Osteoblast (primary cell): ENCODE measurements at regions not wholly inside any gene's neighbourhood (a gene's known extent, or its start where the extent isn't known, plus 50 kb on each side); places are given as distances from the start of the nearest gene placed in this dataset.
A peak's percentile ranks its signal among the peaks of the same experiment; 100 is the strongest.

Source experiments
- DNase-seq: peaks from one replicate; pipeline ENCODE4 v3.0.0; 2011; ENCODE audit warnings: low spot score, mixed read lengths; ENCODE audit not compliant: insufficient read length; ENCODE audit errors: missing footprints
- H2AFZ ChIP-seq: 2 replicates; pipeline ENCODE4 v1.6.0; 2011; ENCODE audit warnings: mild to moderate bottlenecking, low read length
- H3K27ac ChIP-seq: 2 replicates; pipeline ENCODE4 v1.5.1; 2011; ENCODE audit warnings: mild to moderate bottlenecking, low read depth, low read length, moderate library complexity
- H3K27me3 ChIP-seq: 2 replicates; pipeline ENCODE4 v1.6.0; 2012; ENCODE audit warnings: mild to moderate bottlenecking, control low read depth, inconsistent platforms, low read length, moderate library complexity; ENCODE audit not compliant: insufficient read depth
- H3K36me3 ChIP-seq: 2 replicates; pipeline ENCODE4 v1.5.1; 2011; ENCODE audit warnings: mild to moderate bottlenecking, low read length, control low read depth, moderate library complexity; ENCODE audit not compliant: insufficient read depth
- H3K4me1 ChIP-seq: 2 replicates; pipeline ENCODE4 v1.5.1; 2011; ENCODE audit warnings: mild to moderate bottlenecking, low read length, control low read depth, moderate library complexity; ENCODE audit not compliant: insufficient read depth
- H3K4me2 ChIP-seq: 2 replicates; pipeline ENCODE4 v1.6.0; 2011; ENCODE audit warnings: mild to moderate bottlenecking, low read length; ENCODE audit not compliant: insufficient read depth
- H3K4me3 ChIP-seq: fragments of 200-600 bp; sonication (generic); 3 replicates; pipeline ENCODE4 v1.5.1; 2012; ENCODE audit warnings: mild to moderate bottlenecking, low read length, inconsistent platforms; ENCODE audit not compliant: insufficient read depth
- H3K79me2 ChIP-seq: 2 replicates; pipeline ENCODE4 v1.6.0; 2012; ENCODE audit warnings: mild to moderate bottlenecking, low read length, control low read depth, inconsistent platforms; ENCODE audit not compliant: insufficient read depth
- H3K9me3 ChIP-seq: 2 replicates; pipeline ENCODE4 v1.5.1; 2011; ENCODE audit warnings: low read depth, low read length, control low read depth
- H4K20me1 ChIP-seq: 2 replicates; pipeline ENCODE4 v1.6.0; 2012; ENCODE audit warnings: mild to moderate bottlenecking, low read length, control low read depth; ENCODE audit not compliant: insufficient read depth
- TF ChIP-seq, protein P1 (sequence below): IDR thresholded peaks from 2 replicates; pipeline ENCODE4 v1.5.1; 2011; ENCODE audit warnings: mild to moderate bottlenecking, low read depth, low read length, moderate library complexity; ENCODE audit errors: extremely low read depth

GRCh38 chr3:190746986-190747385 lies 115.5 kb downstream of the GMNC start:
- H3K27ac ChIP-seq, result no peak overlapping the region
- DNase-seq, result no peak
- H3K36me3 ChIP-seq, result no peaks in the 10 kb centered on the region
- TF ChIP-seq, protein P1, sequence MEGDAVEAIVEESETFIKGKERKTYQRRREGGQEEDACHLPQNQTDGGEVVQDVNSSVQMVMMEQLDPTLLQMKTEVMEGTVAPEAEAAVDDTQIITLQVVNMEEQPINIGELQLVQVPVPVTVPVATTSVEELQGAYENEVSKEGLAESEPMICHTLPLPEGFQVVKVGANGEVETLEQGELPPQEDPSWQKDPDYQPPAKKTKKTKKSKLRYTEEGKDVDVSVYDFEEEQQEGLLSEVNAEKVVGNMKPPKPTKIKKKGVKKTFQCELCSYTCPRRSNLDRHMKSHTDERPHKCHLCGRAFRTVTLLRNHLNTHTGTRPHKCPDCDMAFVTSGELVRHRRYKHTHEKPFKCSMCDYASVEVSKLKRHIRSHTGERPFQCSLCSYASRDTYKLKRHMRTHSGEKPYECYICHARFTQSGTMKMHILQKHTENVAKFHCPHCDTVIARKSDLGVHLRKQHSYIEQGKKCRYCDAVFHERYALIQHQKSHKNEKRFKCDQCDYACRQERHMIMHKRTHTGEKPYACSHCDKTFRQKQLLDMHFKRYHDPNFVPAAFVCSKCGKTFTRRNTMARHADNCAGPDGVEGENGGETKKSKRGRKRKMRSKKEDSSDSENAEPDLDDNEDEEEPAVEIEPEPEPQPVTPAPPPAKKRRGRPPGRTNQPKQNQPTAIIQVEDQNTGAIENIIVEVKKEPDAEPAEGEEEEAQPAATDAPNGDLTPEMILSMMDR, result no peak
- no peaks in the 10 kb centered on the region for H3K27me3 ChIP-seq
- H3K9me3 ChIP-seq, result no peaks in the 10 kb centered on the region
- H4K20me1 ChIP-seq, result no peaks in the 10 kb centered on the region
- H3K4me1 ChIP-seq, result peaks cover 5% of the 10 kb centered on the region
- H3K4me3 ChIP-seq, result no peak overlapping the region
- no peak overlapping the region for H3K4me2 ChIP-seq
- no peaks in the 10 kb centered on the region for H3K79me2 ChIP-seq
- H2AFZ ChIP-seq, result peak overlapping the region; percentile 73

- H3K27me3 ChIP-seq, result no peaks in the 10 kb centered on the region
- no peak for DNase-seq
- H3K4me1 ChIP-seq, result peaks cover 5% of the 10 kb centered on the region
- no peaks in the 10 kb centered on the region for H3K9me3 ChIP-seq
- no peaks in the 10 kb centered on the region for H4K20me1 ChIP-seq
- H3K79me2 ChIP-seq, result no peaks in the 10 kb centered on the region
- H3K4me2 ChIP-seq, result no peak overlapping the region
- TF ChIP-seq, protein P1, result no peak
- peak overlapping the region; percentile 73 for H2AFZ ChIP-seq
- no peaks in the 10 kb centered on the region for H3K36me3 ChIP-seq
- no peak overlapping the region for H3K4me3 ChIP-seq
- H3K27ac ChIP-seq, result no peak overlapping the region
Observed at GRCh38 chr3:190746531-190746930, 116.0 kb downstream of the GMNC start.

DNA sequence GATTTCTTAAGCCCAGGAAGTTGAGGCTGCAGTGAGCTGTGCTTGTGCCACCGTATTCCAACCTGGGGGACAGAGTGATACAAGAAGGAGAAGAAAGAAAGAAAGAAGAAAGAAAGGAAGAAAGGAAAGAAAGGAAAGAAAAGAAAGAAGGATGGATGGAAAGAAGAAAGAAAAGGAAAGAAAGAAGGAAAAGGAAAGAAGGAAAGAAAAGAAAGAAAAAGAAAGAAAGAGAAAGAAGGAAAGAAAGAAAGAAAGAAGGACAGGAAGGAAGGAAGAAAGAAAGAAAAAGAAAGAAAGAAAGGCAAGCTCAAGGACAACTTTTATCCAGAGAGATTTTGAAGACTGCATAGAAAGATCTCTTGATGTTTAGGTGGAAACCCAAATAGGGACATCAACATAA lies 120.7 kb downstream of the GMNC start:
- H3K4me1 ChIP-seq, result peaks cover 5% of the 10 kb centered on the region
- H3K79me2 ChIP-seq, result no peaks in the 10 kb centered on the region
- no peak overlapping the region for H3K27ac ChIP-seq
- no peaks in the 10 kb centered on the region for H3K27me3 ChIP-seq
- no peaks in the 10 kb centered on the region for H4K20me1 ChIP-seq
- DNase-seq, result no peak
- no peaks in the 10 kb centered on the region for H3K36me3 ChIP-seq
- no peak overlapping the region for H3K4me3 ChIP-seq
- TF ChIP-seq, protein P1, result no peak
- H3K4me2 ChIP-seq, result no peak overlapping the region
- H2AFZ ChIP-seq, result no peak overlapping the region
- no peaks in the 10 kb centered on the region for H3K9me3 ChIP-seq

DNA sequence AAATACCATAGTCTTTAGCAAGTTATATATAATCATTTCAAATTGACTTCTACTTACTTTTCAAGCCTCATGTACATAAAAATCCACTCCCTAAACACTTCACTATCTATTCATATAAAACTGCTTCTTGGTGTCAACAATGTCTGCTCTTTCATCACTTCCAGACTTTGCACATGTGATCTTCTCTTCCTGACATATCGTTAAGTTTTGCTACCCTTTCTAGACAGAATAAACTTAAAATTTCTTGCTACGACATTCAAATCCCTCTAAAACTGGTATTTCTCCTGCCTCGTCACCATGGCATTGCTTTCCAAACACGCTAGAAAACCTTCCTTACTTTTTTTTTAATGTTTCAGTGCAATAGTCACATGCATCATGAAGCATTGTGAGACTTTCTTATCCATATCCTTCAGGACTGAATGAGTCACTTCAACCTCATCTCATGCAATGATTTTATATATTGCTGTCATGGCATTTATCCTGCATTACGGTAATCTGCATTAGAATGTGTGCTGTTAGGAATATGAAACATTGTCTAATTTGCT lies 122.8 kb downstream of the GMNC start:
- DNase-seq, result peak; percentile 52

More for the DNA sequence above, 122.8 kb downstream of the GMNC start:
- Histone ChIP-seq H4K20me1 (no peaks in the 10 kb centered on the region), H3K79me2 (no peaks in the 10 kb centered on the region), H3K4me3 (no peak overlapping the region), H3K4me1 (no peaks in the 10 kb centered on the region), H3K27ac (no peak overlapping the region), H3K36me3 (no peaks in the 10 kb centered on the region), H3K9me3 (no peaks in the 10 kb centered on the region), H3K27me3 (no peaks in the 10 kb centered on the region), H3K4me2 (no peak overlapping the region), H2AFZ (no peak overlapping the region)
- TF ChIP-seq, protein P1, result no peak
